ENCODE measurements at regions not wholly inside any gene's neighbourhood (a gene's known extent, or its start where the extent isn't known, plus 50 kb on each side); places are given as distances from the start of the nearest gene placed in this dataset.
A peak's percentile ranks its signal among the peaks of the same experiment; 100 is the strongest.

- DNase-seq, result no peak
- intact Hi-C loops (cut with DNase I), result no loop called here
These were observed 96.8 kb downstream of the TMEM26 start for GRCh38 chr10:61356354-61356753.

- intact Hi-C loops (cut with DNase I), result no loop called here
- DNase-seq, result no peak
These were observed 98.0 kb downstream of the TMEM26 start for GRCh38 chr10:61355211-61355610.

- DNase-seq, result no peak
- intact Hi-C loops (cut with DNase I), result no loop called here
These were observed 98.7 kb downstream of the TMEM26 start for GRCh38 chr10:61354401-61354975.

GRCh38 chr10:61350794-61351193 is 102.4 kb downstream of the TMEM26 start:
- intact Hi-C loops (cut with DNase I), result no loop called here
- DNase-seq, result no peak

- intact Hi-C loops (cut with DNase I), result no loop called here
- DNase-seq, result no peak
These were observed 103.1 kb downstream of the TMEM26 start for GRCh38 chr10:61350068-61350467.

- intact Hi-C loops (cut with DNase I), result no loop called here
- no peak for DNase-seq
These were observed 106.3 kb downstream of the TMEM26 start for GRCh38 chr10:61346796-61347413.

GRCh38 chr10:61343796-61344195 is 109.4 kb downstream of the TMEM26 start:
- intact Hi-C loops (cut with DNase I), result no loop called here
- no peak for DNase-seq

GRCh38 chr10:61342858-61343572 is 110.2 kb downstream of the TMEM26 start:
- intact Hi-C loops (cut with DNase I), result no loop called here
- DNase-seq, result no peak

- intact Hi-C loops (cut with DNase I), result no loop called here
These were observed 112.2 kb downstream of the TMEM26 start for GRCh38 chr10:61341008-61341407.

GRCh38 chr10:61338146-61338545 is 115.0 kb downstream of the TMEM26 start:
- no peak for DNase-seq
- intact Hi-C loops (cut with DNase I), result no loop called here

More at GRCh38 chr10:61341008-61341407, 112.2 kb downstream of the TMEM26 start:
- no peak for DNase-seq

GRCh38 chr10:61337741-61338140 is 115.4 kb downstream of the TMEM26 start:
- no peak for DNase-seq
- intact Hi-C loops (cut with DNase I), result no loop called here

- intact Hi-C loops (cut with DNase I), result no loop called here
- DNase-seq, result no peak
These were observed 116.3 kb downstream of the TMEM26 start for GRCh38 chr10:61336831-61337230.

- intact Hi-C loops (cut with DNase I), result no loop called here
- DNase-seq, result no peak
These were observed 117.8 kb downstream of the TMEM26 start for GRCh38 chr10:61335359-61335758.

GRCh38 chr10:61332581-61332980 is 120.6 kb downstream of the TMEM26 start:
- no peak for DNase-seq
- intact Hi-C loops (cut with DNase I), result no loop called here

- DNase-seq, result peak in 1 of 10 donors; percentile 39
- intact Hi-C loops (cut with DNase I), result no loop called here
These were observed 122.5 kb downstream of the TMEM26 start for GRCh38 chr10:61330669-61331068.

- DNase-seq, result no peak
- intact Hi-C loops (cut with DNase I), result no loop called here
These were observed 123.3 kb downstream of the TMEM26 start for GRCh38 chr10:61329854-61330253.

- intact Hi-C loops (cut with DNase I), result no loop called here
- DNase-seq, result no peak
These were observed 127.8 kb downstream of the TMEM26 start for GRCh38 chr10:61325223-61325960.

GRCh38 chr10:61323726-61324125 is 129.5 kb downstream of the TMEM26 start:
- no peak for DNase-seq
- intact Hi-C loops (cut with DNase I), result no loop called here

- no peak for DNase-seq
- intact Hi-C loops (cut with DNase I), result no loop called here
These were observed 131.9 kb downstream of the TMEM26 start for GRCh38 chr10:61321041-61321857.

GRCh38 chr10:61320257-61320587 is 133.0 kb downstream of the TMEM26 start:
- intact Hi-C loops (cut with DNase I), result no loop called here
- no peak for DNase-seq
